ENCODE measurements at regions not wholly inside any gene's neighbourhood (a gene's known extent, or its start where the extent isn't known, plus 50 kb on each side); places are given as distances from the start of the nearest gene placed in this dataset.

GRCh38 chr13:73433890-73434289, 375.1 kb downstream of the KLF5 start:
- TF ChIP-seq CTCF (IDR thresholded peaks at IDR 0.05; ENCODE audit: insufficient read depth, missing control alignments) = no peak
- DNase-seq (ENCODE audit: insufficient read length, low spot score) = no peak
- no peak for FAIRE-seq

- no peak for DNase-seq (ENCODE audit: insufficient read length, low spot score)
- FAIRE-seq = no peak
- TF ChIP-seq CTCF (IDR thresholded peaks at IDR 0.05; ENCODE audit: insufficient read depth, missing control alignments) = no peak
Observed at GRCh38 chr13:73433458-73433857, 374.7 kb downstream of the KLF5 start.

GRCh38 chr13:73429701-73430100, 370.9 kb downstream of the KLF5 start:
- FAIRE-seq (no peak), DNase-seq (ENCODE audit: insufficient read length, low spot score) (no peak)
- no peak for TF ChIP-seq CTCF (IDR thresholded peaks at IDR 0.05; ENCODE audit: insufficient read depth, missing control alignments)

DNA sequence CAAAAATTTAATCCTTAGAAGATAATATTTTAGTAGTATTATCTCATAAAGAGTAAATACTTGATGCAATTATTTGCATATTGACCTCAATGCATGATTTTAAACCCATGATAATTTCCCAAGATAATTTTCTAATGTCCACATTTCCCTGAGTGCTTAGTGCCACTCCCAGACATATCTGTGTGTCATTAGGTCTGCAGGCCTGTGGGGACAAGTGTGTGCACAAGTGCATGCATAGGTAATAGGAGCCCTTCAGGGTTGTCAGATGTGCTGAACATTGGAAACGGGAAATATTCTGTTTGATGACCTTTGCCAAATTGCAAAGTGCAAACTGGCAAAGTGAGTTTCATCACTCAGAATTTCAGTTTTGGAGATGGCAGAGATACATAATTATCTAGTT, 369.9 kb downstream of the KLF5 start:
- TF ChIP-seq CTCF (IDR thresholded peaks at IDR 0.05; ENCODE audit: insufficient read depth, missing control alignments) = no peak
- DNase-seq (ENCODE audit: insufficient read length, low spot score) = no peak
- no peak for FAIRE-seq

- DNase-seq (ENCODE audit: insufficient read length, low spot score) = no peak
- no peak for TF ChIP-seq CTCF (IDR thresholded peaks at IDR 0.05; ENCODE audit: insufficient read depth, missing control alignments)
- no peak for FAIRE-seq
Observed at GRCh38 chr13:73428137-73428536, 369.3 kb downstream of the KLF5 start.

- FAIRE-seq = no peak
- no peak for TF ChIP-seq CTCF (IDR thresholded peaks at IDR 0.05; ENCODE audit: insufficient read depth, missing control alignments)
- DNase-seq (ENCODE audit: insufficient read length, low spot score) = no peak
Observed at GRCh38 chr13:73422973-73423372, 364.2 kb downstream of the KLF5 start.

DNA sequence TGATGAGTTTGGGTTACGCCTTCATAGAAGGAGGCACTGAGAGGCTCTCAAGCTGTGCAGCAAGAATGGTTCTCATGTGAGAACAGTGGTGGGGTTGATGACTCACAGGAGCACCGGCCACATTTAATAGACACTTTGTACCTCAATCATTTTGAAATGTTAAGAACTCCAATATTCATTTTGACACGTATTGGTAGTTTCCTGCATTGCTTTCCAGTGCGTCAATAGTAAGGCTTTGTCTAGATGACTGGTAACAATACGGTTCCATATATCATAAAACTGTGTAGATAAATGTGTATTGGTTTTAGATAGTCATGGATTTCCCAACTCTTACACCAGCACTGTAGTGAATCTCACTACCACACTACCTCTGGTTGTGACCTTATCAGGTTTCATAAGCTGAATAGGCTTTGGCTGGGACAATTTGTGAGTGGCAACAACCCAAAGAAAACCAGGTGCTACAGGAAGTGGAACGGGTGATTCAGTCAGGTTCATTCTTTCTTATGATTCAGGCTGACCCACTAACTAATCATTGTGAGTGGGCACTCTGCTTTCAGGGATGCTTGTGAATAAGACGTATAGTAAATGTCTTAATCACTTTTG, 362.6 kb downstream of the KLF5 start:
- no peak for DNase-seq (ENCODE audit: insufficient read length, low spot score)
- no peak for FAIRE-seq
- no peak for TF ChIP-seq CTCF (IDR thresholded peaks at IDR 0.05; ENCODE audit: insufficient read depth, missing control alignments)

All from D721Med (cell line).